ENCODE measurements at regions not wholly inside any gene's neighbourhood (a gene's known extent, or its start where the extent isn't known, plus 50 kb on each side); places are given as distances from the start of the nearest gene placed in this dataset.

DNA sequence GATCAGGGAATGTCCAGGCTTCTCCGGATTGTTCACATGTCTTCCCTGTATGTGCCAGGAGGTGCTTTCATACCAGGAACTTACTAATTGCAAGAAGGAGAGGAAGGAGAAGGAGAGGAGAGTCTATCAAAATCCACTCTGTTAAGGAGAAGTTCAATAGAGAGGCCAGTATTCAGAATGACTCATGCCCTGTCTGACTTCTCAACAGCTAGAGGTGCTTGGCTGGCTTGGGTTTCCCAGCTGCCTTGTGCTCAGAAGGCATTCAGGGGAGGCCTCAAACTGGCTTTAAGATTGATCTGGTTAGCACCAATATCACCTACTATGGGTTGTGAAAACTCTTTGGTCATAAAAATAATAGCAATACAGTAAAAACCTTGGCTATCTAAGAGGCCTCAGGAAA, 167.9 kb upstream of the GLRA1 start:
- Histone ChIP-seq H3K9me3 (ENCODE audit: control extremely low read depth in 1 of 5, control insufficient read depth in 4 of 5, insufficient read depth in 2 of 5, low read depth in 1 of 5, low read length in 4 of 5) (no peaks in the 10 kb centered on the region), H3K4me3 (ENCODE audit: control insufficient read depth in 1 of 7, extremely low read depth in 1 of 7, insufficient read depth in 4 of 7, low read depth in 2 of 7, low read length in 6 of 7) (peak overlapping the region in 1 of 7 experiments; percentile 9), H3K36me3 (ENCODE audit: control insufficient read depth in 4 of 4, insufficient read depth in 4 of 4, low read length in 3 of 4) (no peaks in the 10 kb centered on the region), H3K27me3 (replicated peaks in 2 of 5; ENCODE audit: control insufficient read depth in 4 of 5, insufficient read depth in 5 of 5, low read length in 4 of 5) (no peaks in the 10 kb centered on the region), H3K27ac (ENCODE audit: insufficient read depth in 1 of 2, low read depth in 1 of 2, low read length in 2 of 2, poor library complexity in 1 of 2, severe bottlenecking in 2 of 2) (no peak overlapping the region), H3K4me1 (ENCODE audit: control extremely low read depth in 1 of 4, control insufficient read depth in 4 of 4, insufficient read depth in 4 of 4, low read length in 3 of 4) (no peaks in the 10 kb centered on the region)
- ChIA-PET CTCF (no interaction called here), POLR2A (no interaction called here)
- DNase-seq: no peak
- WGBS (ENCODE audit: insufficient coverage): 100% methylated on average over 1 of the region's 1 CpG

- Histone ChIP-seq H3K4me3 (ENCODE audit: control insufficient read depth in 1 of 7, extremely low read depth in 1 of 7, insufficient read depth in 4 of 7, low read depth in 2 of 7, low read length in 6 of 7) (no peak overlapping the region), H3K27ac (ENCODE audit: insufficient read depth in 1 of 2, low read depth in 1 of 2, low read length in 2 of 2, poor library complexity in 1 of 2, severe bottlenecking in 2 of 2) (no peak overlapping the region), H3K36me3 (ENCODE audit: control insufficient read depth in 4 of 4, insufficient read depth in 4 of 4, low read length in 3 of 4) (no peaks in the 10 kb centered on the region), H3K27me3 (replicated peaks in 2 of 5; ENCODE audit: control insufficient read depth in 4 of 5, insufficient read depth in 5 of 5, low read length in 4 of 5) (no peaks in the 10 kb centered on the region), H3K9me3 (ENCODE audit: control extremely low read depth in 1 of 5, control insufficient read depth in 4 of 5, insufficient read depth in 2 of 5, low read depth in 1 of 5, low read length in 4 of 5) (no peaks in the 10 kb centered on the region), H3K4me1 (ENCODE audit: control extremely low read depth in 1 of 4, control insufficient read depth in 4 of 4, insufficient read depth in 4 of 4, low read length in 3 of 4) (no peaks in the 10 kb centered on the region)
- 92% methylated on average over 2 of the region's 2 CpGs for WGBS (ENCODE audit: insufficient coverage)
- ChIA-PET CTCF (no interaction called here), POLR2A (no interaction called here)
- DNase-seq: no peak
Observed at GRCh38 chr5:152089644-152090043, 165.0 kb upstream of the GLRA1 start.

DNA sequence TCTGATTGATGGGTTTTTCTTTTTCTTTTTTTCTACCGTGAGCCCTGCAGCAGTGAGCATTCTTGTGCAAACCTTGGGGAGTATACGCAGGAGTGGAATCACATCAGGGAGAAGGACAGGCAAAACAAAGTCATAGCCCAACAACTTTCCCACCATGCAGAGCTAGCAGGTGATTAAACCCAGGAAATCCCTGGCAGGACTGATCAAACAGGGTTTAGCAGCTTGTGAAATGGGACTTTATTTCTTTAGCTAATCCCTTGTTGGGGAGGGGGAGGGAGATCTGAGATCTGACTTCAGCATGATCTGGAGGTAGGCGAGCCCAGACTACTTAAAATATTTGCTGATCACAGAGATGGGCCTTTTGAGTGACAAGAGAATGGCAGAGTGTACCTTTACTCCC, 162.0 kb upstream of the GLRA1 start:
- ChIA-PET POLR2A (no interaction called here), CTCF (no interaction called here)
- no peaks in the 10 kb centered on the region for H3K36me3 ChIP-seq (ENCODE audit: control insufficient read depth in 4 of 4, insufficient read depth in 4 of 4, low read length in 3 of 4)
- no peak overlapping the region for H3K27ac ChIP-seq (ENCODE audit: insufficient read depth in 1 of 2, low read depth in 1 of 2, low read length in 2 of 2, poor library complexity in 1 of 2, severe bottlenecking in 2 of 2)
- no peaks in the 10 kb centered on the region for H3K9me3 ChIP-seq (ENCODE audit: control extremely low read depth in 1 of 5, control insufficient read depth in 4 of 5, insufficient read depth in 2 of 5, low read depth in 1 of 5, low read length in 4 of 5)
- H3K4me3 ChIP-seq (ENCODE audit: control insufficient read depth in 1 of 7, extremely low read depth in 1 of 7, insufficient read depth in 4 of 7, low read depth in 2 of 7, low read length in 6 of 7): no peak overlapping the region
- H3K4me1 ChIP-seq (ENCODE audit: control extremely low read depth in 1 of 4, control insufficient read depth in 4 of 4, insufficient read depth in 4 of 4, low read length in 3 of 4): no peaks in the 10 kb centered on the region
- no peaks in the 10 kb centered on the region for H3K27me3 ChIP-seq (replicated peaks in 2 of 5; ENCODE audit: control insufficient read depth in 4 of 5, insufficient read depth in 5 of 5, low read length in 4 of 5)
- 83% methylated on average over 1 of the region's 3 CpGs for WGBS (ENCODE audit: insufficient coverage)
- DNase-seq: no peak

GRCh38 chr5:152084476-152084875, 159.8 kb upstream of the GLRA1 start:
- POLR2A ChIA-PET: interaction anchor here (0.6 kb wide), 1 partner anchor 70 kb away, joined by 3 read pairs; no protein-coding TSS in a partner anchor
- 100% methylated on average over 4 of the region's 4 CpGs for WGBS (ENCODE audit: insufficient coverage)
- Histone ChIP-seq H3K36me3 (ENCODE audit: control insufficient read depth in 4 of 4, insufficient read depth in 4 of 4, low read length in 3 of 4) (no peaks in the 10 kb centered on the region), H3K4me1 (ENCODE audit: control extremely low read depth in 1 of 4, control insufficient read depth in 4 of 4, insufficient read depth in 4 of 4, low read length in 3 of 4) (no peaks in the 10 kb centered on the region), H3K27ac (ENCODE audit: insufficient read depth in 1 of 2, low read depth in 1 of 2, low read length in 2 of 2, poor library complexity in 1 of 2, severe bottlenecking in 2 of 2) (no peak overlapping the region), H3K4me3 (ENCODE audit: control insufficient read depth in 1 of 7, extremely low read depth in 1 of 7, insufficient read depth in 4 of 7, low read depth in 2 of 7, low read length in 6 of 7) (no peak overlapping the region), H3K9me3 (ENCODE audit: control extremely low read depth in 1 of 5, control insufficient read depth in 4 of 5, insufficient read depth in 2 of 5, low read depth in 1 of 5, low read length in 4 of 5) (no peaks in the 10 kb centered on the region), H3K27me3 (replicated peaks in 2 of 5; ENCODE audit: control insufficient read depth in 4 of 5, insufficient read depth in 5 of 5, low read length in 4 of 5) (no peaks in the 10 kb centered on the region)
- CTCF ChIA-PET: interaction anchor here (1.1 kb wide), 1 partner anchor 12 kb away, joined by 3 read pairs; no protein-coding TSS in a partner anchor
- DNase-seq: no peak

DNA sequence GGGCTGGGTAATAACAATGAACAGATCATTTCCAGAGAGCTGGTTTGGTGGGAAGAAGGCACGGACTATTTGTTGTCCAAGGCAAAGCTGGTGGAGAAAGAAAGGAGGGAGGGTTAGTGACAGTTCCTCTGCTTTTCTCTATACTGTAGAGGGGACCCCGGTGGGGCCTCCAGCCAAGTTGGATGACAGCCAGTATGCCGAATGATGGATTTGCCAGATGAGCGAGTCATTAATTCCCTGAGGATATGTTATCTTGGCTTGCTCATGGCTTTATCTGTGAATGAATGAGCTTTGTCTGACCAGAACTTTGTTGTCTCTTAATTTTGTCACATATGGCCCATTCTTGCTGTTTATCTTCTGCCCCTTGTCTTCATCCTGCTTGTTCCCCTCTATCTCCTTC, 158.6 kb upstream of the GLRA1 start:
- 97% methylated on average over 4 of the region's 4 CpGs for WGBS (ENCODE audit: insufficient coverage)
- Histone ChIP-seq H3K4me3 (ENCODE audit: control insufficient read depth in 1 of 7, extremely low read depth in 1 of 7, insufficient read depth in 4 of 7, low read depth in 2 of 7, low read length in 6 of 7) (no peak overlapping the region), H3K4me1 (ENCODE audit: control extremely low read depth in 1 of 4, control insufficient read depth in 4 of 4, insufficient read depth in 4 of 4, low read length in 3 of 4) (no peaks in the 10 kb centered on the region), H3K36me3 (ENCODE audit: control insufficient read depth in 4 of 4, insufficient read depth in 4 of 4, low read length in 3 of 4) (no peaks in the 10 kb centered on the region), H3K27ac (ENCODE audit: insufficient read depth in 1 of 2, low read depth in 1 of 2, low read length in 2 of 2, poor library complexity in 1 of 2, severe bottlenecking in 2 of 2) (no peak overlapping the region), H3K9me3 (ENCODE audit: control extremely low read depth in 1 of 5, control insufficient read depth in 4 of 5, insufficient read depth in 2 of 5, low read depth in 1 of 5, low read length in 4 of 5) (no peaks in the 10 kb centered on the region), H3K27me3 (replicated peaks in 2 of 5; ENCODE audit: control insufficient read depth in 4 of 5, insufficient read depth in 5 of 5, low read length in 4 of 5) (no peaks in the 10 kb centered on the region)
- ChIA-PET POLR2A (no interaction called here), CTCF (no interaction called here)
- no peak for DNase-seq

- no peak for DNase-seq
- H3K4me1 ChIP-seq (ENCODE audit: control extremely low read depth in 1 of 4, control insufficient read depth in 4 of 4, insufficient read depth in 4 of 4, low read length in 3 of 4): no peaks in the 10 kb centered on the region
- H3K27me3 ChIP-seq (replicated peaks in 2 of 5; ENCODE audit: control insufficient read depth in 4 of 5, insufficient read depth in 5 of 5, low read length in 4 of 5): no peaks in the 10 kb centered on the region
- POLR2A ChIA-PET: no interaction called here
- 100% methylated on average over 1 of the region's 2 CpGs for WGBS (ENCODE audit: insufficient coverage)
- H3K9me3 ChIP-seq (ENCODE audit: control extremely low read depth in 1 of 5, control insufficient read depth in 4 of 5, insufficient read depth in 2 of 5, low read depth in 1 of 5, low read length in 4 of 5): no peaks in the 10 kb centered on the region
- no peak overlapping the region for H3K4me3 ChIP-seq (ENCODE audit: control insufficient read depth in 1 of 7, extremely low read depth in 1 of 7, insufficient read depth in 4 of 7, low read depth in 2 of 7, low read length in 6 of 7)
- no peak overlapping the region for H3K27ac ChIP-seq (ENCODE audit: insufficient read depth in 1 of 2, low read depth in 1 of 2, low read length in 2 of 2, poor library complexity in 1 of 2, severe bottlenecking in 2 of 2)
- H3K36me3 ChIP-seq (ENCODE audit: control insufficient read depth in 4 of 4, insufficient read depth in 4 of 4, low read length in 3 of 4): no peaks in the 10 kb centered on the region
- CTCF ChIA-PET: no interaction called here
Observed at GRCh38 chr5:152072091-152072490, 147.4 kb upstream of the GLRA1 start.

GRCh38 chr5:152070591-152070990, 145.9 kb upstream of the GLRA1 start:
- DNase-seq: no peak
- CTCF ChIA-PET: no interaction called here
- POLR2A ChIA-PET: no interaction called here
- H3K36me3 ChIP-seq (ENCODE audit: control insufficient read depth in 4 of 4, insufficient read depth in 4 of 4, low read length in 3 of 4): no peaks in the 10 kb centered on the region
- no peaks in the 10 kb centered on the region for H3K27me3 ChIP-seq (replicated peaks in 2 of 5; ENCODE audit: control insufficient read depth in 4 of 5, insufficient read depth in 5 of 5, low read length in 4 of 5)
- H3K4me3 ChIP-seq (ENCODE audit: control insufficient read depth in 1 of 7, extremely low read depth in 1 of 7, insufficient read depth in 4 of 7, low read depth in 2 of 7, low read length in 6 of 7): no peak overlapping the region
- no peaks in the 10 kb centered on the region for H3K9me3 ChIP-seq (ENCODE audit: control extremely low read depth in 1 of 5, control insufficient read depth in 4 of 5, insufficient read depth in 2 of 5, low read depth in 1 of 5, low read length in 4 of 5)
- 100% methylated on average over 1 of the region's 2 CpGs for WGBS (ENCODE audit: insufficient coverage)
- H3K27ac ChIP-seq (ENCODE audit: insufficient read depth in 1 of 2, low read depth in 1 of 2, low read length in 2 of 2, poor library complexity in 1 of 2, severe bottlenecking in 2 of 2): no peak overlapping the region
- no peaks in the 10 kb centered on the region for H3K4me1 ChIP-seq (ENCODE audit: control extremely low read depth in 1 of 4, control insufficient read depth in 4 of 4, insufficient read depth in 4 of 4, low read length in 3 of 4)
